T1000 (cell line): ENCODE measurements at regions not wholly inside any gene's neighbourhood (a gene's known extent, or its start where the extent isn't known, plus 50 kb on each side); places are given as distances from the start of the nearest gene placed in this dataset.

ENCODE experiments used
- DNase-seq: peaks from one replicate; lab custom pipeline; 2025; ENCODE audit warnings: mixed read lengths; lab: John Stamatoyannopoulos, UW

DNA sequence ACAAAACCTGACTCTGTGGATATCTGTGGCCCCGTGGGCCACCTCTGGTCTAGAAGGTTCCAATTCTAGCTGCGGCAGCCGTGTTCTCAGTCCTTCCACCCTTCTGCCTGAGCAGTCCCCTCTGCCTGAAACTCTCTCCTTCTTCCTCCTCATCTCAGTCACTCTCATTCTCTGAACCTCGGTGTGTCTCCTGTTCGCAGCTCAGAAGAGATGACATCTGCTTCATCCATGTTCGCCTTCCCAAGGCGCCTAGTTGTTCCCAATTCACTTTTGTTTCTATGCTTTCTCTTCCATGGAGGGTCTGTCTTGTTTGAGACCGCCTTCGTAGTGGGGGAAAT, 95.5 kb downstream of the CEBPB start:
- DNase-seq = no peak

DNA sequence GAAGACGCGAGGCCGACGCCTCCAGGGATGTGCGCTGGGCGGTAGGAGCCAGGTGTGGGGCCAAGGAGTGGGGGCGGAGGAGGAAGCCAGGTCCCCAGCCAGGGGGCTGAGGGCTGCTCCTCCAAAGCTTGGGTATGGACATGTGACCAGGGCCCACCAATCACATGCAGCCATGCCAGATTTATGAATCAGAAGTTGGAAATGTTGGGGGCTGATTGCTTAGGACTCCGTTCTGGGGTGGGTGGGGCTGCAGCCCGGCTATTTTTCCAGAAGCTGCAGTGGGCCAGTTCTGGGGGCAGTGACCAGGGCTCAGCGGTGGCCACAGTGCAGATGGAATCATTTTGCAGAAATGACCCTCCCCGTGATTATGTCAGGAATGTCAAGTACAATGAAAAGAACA, 96.0 kb downstream of the CEBPB start:
- DNase-seq = peak; percentile 71

DNA sequence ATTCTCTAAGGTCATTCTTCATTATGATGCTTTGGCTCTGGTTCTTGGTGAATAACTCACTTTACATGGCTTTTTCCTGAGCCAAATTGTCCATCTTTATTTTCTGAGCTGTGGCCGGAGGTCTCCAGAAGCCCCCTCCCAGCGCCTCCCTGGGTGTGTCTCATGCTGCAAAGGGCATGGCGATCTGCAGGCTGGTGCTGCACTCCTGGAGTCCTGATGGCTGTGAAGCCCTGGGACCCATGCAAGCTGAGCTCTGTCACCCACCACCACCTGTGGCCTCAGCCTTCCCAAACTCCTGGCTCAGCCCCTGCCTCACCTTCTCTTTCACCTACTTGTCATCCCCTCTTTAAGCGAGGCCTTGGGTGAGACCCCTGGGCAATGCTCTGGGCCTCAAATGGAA, 96.9 kb downstream of the CEBPB start:
- DNase-seq = no peak

DNA sequence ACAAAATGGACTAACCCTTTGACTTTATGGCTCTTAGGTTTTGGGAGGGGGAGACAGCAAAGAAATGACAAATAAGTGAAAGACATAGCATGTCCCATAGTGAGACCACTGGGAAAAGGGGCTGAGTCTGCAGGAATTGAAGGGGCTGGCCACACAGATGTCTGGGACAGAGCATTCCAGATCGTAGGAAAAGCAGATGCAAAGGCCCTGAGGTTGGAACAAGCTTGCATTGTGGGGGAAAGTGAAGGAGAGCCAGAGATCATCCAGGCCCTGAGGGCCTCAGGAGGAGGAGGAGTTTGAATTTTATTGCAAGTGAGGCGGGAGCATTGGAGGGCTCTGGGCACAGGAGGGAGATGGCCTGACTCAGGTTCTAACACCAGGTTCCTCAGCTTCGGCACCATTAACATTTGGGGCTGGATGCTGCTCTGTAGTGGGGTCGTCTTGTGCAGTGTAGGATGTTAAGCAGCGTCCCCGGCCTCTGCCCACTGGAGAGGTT, 97.5 kb downstream of the CEBPB start:
- no peak for DNase-seq

DNA sequence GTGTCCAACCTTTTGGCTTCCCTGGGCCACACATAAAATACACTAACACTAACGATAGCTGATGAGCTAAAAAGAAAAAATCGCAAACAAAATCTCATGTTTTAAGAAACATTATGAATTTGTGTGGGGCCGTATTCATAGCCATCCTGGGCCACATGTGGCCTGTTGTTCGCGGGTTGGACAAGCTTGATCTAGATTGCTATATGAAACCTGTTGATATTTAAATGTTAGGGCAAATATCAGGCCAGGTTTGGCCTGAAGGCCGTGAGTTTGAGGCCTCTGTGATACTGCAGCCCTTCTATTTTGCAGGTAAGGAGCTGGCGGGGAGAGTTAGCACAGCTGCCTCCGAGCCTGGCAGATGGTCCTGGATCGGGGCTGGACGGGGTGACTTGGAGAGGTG, 99.0 kb downstream of the CEBPB start:
- DNase-seq = no peak

DNA sequence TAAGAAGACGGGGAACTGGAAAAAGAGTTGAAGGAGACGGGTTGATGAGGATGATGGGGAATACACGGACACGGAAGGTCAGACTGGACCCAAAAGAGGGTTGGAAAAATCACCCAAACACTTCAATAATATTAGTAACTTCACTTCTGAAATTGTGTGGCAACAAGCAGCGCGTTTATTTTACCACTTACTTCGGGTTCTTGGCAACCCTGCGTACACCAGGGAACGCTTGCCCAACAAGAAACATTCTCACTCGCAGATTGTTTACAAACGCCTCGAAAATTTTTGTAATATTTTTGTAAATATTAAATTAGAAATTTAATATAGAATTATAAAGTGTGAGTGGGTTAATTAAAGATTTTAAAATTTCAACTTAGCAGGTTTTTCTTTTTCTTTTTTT, 99.5 kb downstream of the CEBPB start:
- no peak for DNase-seq

DNA sequence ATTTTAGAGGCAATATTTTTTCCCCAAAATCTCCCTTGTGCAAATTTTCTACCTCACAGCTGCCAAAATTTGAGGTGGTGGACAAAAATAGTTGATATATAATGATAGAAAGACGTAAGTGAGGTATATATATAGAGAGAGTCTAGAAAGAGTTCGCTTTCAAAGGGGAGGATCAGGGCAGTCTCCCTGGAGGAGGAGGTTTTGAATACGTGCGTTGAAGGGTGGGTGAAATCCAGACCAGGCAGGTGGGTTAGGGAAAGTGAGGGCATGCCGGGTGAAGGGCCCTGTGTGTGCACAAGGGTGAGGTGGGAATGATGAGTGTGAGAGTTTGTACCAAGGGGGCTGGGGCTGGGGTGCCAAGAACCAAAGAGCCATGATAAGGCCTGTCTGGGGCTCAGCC, 100.2 kb downstream of the CEBPB start:
- DNase-seq = no peak

DNA sequence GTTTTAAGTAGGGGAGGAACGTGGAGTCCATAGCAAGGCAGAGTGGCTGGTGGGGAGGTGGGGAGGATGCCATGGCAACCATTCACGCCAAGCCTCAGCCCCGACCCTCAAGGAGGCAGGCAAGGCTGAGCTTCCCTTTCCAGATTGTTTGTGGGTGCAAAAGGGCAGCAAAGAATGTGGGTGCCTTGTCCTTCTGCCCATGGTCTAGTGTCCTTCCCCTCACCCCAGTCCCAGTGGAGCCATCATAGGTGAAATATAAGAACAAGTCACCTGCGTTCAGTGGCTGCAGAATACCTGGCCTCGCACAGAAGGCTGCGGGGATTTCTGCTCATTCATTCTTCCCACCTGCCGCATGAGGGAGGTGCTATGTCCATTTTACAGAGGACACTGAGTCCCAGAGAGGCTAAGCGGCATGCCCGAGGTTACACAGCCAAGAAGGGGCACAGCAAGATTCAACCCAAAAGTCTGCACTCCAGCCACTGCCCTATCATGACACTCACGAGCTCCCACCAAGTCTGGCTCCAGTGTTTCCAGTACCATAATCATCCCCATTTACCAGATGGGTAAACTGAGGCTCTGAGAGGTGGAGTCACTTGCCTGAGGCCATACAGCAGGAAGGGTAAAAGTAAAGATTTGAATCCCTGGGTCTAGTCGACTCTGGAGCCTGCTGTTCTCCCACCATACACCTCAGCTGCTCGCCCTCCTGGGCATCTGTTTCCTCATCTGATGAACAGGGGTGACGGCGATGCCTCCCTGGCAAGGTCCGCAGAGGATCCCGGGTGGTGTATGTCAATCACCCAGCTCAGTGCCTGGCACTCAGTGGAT, 100.8 kb downstream of the CEBPB start:
- DNase-seq = no peak

DNA sequence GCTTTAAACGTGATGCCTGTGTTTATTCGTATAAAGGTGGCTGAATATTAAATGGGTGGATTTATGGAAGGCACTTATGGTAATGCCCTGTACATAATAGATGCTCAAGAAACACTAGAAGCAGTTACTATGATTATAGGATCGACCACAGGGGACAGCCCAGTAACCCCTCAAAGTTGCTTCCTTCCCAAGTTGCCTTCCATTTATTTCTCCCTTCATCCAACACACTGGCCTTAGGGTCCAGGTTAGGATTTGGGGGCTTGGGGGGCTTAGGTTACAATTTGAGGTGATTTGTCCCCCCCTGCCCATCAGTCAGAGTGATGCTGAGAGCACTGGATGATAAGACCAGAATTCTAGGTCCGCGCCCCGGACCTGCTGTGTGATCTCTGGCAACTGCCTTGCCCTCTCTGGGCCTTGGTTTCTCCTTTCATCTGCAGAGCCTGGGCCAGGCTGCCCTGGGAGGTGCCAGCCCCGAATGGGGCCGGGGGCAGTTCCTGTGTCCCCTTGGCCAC, 101.5 kb downstream of the CEBPB start:
- no peak for DNase-seq

DNA sequence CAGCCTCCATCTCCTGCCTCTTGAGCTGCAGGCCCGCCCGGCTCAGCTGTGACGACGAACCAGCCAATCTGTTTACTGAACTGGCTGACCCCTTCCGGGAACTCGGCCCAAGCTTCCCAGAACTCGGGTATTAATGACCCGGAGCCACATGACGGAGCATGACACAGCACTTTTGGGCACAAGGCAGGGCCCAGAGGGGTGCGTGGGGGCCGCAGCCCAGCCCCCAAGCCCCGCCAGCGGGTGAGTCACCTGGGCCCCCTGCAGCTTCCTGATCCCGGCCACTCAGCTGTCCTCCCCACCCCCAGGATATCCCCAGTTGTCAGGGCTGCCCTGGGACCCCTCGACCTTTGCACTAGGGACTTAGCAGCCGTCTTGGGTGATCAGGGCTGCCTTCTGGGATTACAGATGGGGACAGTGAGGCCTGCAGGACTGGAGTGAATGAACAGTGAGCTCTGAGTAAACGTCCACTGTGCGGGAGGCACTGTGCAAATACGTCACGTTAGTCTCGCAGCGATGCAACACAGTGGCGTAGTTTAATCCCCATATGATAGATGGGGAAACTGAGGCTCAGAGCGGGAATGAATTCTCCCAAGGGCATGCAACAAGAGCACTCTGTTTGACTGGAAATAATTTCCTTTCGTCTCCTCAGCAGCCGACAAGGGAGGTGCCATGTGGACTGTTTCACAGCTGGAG, 102.1 kb downstream of the CEBPB start:
- DNase-seq = peak; percentile 97

DNA sequence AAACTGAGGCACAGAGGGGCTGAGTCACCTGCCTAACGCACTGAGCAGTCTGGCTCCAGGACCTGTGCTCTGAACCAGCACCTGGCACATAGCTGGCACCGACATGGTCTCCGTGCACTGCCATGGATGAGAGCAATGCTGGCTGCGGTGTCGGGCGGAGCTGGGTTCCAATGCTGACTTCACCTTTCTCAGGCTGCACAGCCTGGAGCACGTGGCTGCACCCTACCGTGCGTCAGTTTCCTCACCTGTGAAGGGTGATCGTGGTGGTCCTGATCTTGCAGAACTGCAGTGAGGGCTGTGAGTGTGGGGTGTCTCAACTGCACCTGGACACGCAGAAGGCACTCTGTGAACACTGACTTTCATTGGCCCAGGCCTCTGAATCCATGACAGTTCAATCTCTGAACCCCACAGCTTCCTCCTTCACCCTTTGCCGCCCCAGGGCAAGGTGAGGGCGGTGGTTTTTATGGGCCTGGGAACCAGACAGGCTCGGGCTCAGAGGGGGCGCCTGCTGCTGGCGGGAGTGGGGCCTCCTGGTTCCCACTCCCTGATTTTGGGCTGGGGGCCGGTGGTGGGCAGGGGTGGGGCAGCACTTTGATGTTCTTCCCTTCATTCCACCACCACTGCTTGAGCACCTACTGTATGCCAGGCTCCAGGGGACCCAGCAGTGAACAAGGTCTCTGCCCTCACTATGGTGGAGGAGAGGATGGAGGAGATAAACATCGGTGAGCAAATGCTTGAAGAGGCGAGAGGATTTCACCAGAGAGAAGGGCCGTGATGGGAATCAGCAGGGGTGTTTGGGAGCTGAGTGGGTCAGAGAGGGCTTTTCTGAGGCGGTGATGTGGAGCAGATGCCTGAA, 102.9 kb downstream of the CEBPB start:
- DNase-seq = no peak

DNA sequence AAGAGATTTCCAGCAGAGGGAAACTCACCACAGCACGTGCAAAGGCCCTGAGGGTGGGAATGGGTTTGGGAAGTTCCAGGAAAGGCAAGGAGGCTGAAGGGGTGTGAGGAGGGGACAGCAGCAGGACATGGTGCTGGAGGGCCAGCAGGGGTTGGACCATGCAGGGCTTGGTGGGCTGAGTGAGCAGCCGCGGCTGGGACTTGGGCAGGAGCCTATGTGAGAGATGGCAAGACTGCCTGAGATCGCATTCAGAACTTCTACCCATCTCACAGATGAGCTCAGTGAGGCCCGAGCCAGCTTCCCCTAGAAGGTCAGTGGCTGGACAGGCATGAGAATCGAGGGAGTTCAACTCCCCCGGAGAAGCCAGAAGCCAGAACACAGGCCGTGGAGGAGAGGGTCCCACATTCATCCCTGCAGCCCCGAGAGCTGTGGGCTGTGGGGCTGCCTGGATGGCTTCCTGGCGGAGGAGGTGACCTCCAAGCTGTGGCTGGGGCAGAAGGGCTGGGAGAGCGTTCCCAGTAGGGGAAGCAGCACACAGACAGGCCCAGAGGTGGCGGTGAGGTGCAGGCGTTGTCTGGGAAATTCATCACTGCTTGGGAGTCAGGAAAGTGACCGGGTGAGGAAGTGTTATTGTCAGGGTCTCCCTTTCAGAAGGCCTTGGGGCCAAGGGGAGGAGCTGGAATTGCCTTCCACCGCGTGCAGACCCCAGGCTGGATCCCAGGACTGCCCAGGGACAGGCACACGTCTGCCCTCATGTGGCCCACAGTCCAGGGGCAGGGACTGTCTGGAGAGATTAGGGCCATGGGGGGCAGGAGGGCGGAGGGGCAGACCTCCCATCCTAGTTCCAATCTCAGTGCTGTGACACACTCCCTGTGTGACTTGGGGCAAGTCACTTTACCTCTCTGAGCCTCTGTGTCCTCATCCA, 103.8 kb downstream of the CEBPB start:
- no peak for DNase-seq

DNA sequence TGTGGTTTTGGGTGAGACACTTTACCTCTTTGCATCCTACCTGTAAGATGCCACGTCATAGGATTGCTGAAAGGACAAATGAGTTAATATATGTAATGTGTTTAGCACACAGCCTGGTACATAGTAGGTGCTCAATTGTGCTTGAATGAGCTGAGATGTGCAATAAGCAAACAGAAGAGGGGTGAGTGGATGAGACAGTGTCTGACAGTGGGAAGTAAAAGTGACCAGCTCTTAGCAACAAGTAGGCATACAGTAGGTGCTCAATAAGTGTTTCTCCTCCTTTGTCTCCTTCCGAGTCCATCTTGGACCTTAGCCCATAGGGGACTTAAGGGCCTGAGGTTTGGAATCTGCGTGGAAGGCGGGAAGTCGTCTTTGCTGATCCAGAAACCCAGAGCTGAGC, 104.7 kb downstream of the CEBPB start:
- no peak for DNase-seq

DNA sequence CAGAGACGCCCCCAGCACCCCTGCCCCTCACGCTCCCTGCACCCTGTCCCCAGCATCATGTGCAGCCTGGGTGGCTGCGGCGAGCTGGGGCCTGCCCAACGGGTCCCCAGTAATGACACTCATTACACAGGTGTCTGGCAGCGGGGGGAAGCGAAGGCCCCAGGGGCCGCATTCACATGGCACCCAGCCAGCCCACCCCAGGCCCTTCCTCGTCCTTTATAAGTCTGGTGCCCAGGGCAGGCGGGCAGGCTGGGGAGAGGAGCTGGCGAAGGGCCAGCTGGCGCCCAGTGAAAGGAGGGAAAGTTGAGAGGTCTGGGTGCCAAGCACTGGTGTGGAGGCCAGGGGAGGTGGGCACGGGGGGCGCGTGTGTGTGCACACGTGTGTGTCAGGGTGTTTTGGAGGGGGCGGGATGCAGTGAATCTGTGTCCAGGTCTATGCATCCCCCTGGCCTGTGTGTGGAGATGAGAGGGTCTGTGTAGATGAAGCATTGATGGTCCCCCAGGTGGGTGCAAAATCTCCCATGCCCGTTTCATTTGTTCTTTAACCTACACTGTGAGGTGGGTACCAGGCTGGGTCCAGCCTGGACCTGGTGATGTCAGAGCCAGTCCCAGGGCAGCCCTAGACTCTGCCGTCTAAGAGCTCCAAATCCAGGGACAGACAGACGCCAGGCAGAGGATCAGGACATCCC, 105.3 kb downstream of the CEBPB start:
- no peak for DNase-seq

DNA sequence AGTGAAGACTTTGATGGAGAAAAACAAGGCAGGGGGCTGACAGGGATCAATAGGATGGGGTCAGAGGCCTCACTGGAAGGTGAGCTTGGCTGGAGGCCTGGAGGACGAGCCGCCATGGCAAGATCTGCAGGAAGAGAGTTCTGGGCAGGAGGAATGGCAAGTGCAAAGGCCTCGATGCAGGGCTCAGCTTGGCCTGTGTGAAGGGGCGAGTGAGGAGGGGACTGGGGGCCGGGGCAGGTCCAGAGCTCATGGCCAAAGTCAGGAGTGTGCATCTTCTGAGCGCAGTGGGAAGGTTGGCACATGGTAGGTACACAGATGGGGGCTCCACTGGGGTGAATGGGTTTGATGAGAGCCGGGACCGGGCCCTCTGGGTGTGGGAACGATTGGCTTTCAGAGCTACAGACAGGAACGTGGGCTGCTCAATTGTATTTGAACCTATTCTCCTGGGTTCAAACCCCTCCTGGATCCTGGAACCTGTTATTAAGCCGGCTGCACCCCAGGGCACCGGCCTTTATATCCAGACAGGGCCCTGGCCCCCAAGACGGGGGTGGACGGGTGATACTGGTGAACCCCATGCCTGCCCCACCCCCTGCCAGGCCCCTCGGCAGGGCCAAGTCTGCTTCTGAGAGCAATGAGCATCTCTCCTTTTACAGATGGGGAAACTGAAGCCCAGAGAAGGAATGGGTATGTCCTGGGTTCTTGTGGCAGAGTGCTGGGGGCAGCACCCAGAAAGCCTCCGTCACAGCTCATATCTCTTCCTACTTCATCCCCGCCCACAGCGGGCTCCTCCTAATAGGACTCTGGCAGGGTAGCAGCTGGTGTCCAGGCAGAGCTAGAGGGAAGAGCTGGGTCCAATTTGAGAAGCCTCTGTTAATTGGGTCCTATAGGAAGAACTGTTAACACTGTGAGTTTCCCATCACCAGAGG, 106.1 kb downstream of the CEBPB start:
- DNase-seq = no peak

DNA sequence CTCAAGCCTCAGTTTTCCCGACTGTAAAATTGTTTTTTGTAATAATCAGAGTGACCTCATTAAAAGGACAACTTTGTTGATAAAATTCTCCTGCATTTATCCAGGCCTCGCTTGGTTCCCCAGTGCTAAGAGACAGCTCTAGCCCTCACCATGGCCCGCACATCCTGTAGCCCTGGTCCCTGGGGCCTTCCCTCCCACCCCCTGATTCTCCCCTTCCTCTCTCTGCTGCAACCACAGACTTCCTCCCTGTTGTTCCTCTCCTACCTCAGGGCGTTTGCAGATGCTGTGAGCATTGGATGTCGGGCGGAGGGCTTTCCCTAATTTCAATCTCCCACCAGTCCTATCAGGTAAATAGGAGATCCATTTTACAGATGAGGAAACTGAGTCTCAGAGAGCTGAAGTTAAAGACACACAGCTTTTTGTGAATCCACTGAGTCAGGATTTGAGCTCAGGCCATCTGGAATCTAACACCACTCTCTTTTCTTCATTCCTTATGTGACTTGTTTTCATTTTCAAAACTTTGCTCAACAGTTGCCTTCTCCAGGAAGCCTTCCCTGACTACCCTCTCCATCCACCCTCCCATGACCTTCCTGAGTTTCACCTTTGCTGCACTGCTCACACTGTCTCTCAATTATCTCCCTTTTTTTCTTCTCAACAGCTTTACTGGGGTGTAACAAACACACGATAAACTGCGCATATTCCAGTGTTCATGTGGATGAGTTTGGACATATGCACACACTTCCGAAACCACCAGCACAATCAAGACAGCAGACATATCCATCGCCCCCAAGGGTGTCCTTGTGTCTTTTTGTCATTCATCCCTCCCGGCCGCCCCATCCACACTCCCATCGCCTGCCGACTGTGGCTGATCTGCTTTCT, 107.1 kb downstream of the CEBPB start:
- DNase-seq = no peak

DNA sequence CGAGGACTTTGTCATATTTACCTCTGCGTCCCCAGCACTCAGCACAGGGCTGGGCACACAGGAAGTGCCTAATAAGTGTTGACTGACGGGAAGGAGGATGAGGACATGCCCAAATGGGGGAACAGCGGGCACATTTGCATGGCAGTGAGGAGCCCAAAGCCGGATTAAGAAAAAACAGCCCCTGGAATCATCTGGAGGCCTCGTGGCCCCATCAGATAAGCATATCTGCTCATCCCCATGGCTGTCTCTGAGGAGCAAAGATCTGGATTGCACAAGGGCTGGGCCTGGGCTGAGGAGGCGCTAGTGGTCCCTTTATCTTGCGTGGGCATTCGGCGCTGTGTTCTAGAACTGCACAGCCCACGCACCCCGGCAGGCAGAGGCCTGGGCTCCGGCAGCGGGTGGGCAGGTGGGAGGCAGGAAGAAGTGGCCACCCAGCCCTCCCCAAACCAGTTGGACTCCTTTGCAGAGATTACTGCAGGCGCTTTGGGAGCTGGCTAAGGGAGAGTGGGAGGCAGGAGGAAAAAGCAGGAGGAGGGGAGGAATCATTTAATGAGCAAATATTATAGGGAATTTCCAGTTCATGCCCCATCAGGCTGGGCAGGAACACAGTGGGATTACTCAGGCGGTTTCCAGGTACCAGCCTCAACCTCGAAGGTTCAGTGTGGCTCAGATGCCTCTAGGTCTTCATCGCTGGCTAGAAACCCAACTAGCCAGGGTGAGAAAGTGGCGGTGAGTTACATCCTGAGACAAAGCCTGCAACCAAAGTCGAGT, 108.1 kb downstream of the CEBPB start:
- no peak for DNase-seq

DNA sequence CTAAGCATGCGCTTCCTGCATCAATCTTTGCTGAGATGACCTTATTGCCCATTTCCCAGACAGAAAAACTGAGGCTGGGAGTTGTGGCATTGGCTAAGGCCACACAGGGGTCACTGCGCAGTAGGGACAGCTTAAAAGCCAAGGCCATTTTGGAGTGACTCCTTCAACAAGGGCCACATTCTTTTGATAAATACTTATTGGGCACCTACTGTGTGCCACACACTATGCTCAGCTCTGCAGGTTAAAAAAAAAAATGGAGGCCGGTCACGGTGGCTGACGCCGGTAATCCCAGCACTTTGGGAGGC, 108.6 kb downstream of the CEBPB start:
- DNase-seq = no peak
